Neural crest cell (in vitro differentiated cells): ENCODE measurements at regions not wholly inside any gene's neighbourhood (a gene's known extent, or its start where the extent isn't known, plus 50 kb on each side); places are given as distances from the start of the nearest gene placed in this dataset.
A peak's percentile ranks its signal among the peaks of the same experiment; 100 is the strongest.

ENCODE experiments used
- DNase-seq: peaks from one replicate; pipeline ENCODE4 v3.0.0; 2021; ENCODE audit warnings: low read depth, mixed read lengths, low spot score
- H3K27ac Mint-ChIP-seq: one replicate; pipeline ENCODE4 v1.8.0; 2021; ENCODE audit warnings: mild to moderate bottlenecking, mixed read lengths; ENCODE audit not compliant: unreplicated experiment
- H3K27me3 Mint-ChIP-seq: 2 replicates; pipeline ENCODE4 v1.8.0; 2021; ENCODE audit warnings: low read depth, mild to moderate bottlenecking, mixed read lengths
- H3K36me3 Mint-ChIP-seq: 2 replicates; pipeline ENCODE4 v1.8.0; 2021; ENCODE audit warnings: low read depth, mild to moderate bottlenecking, mixed read lengths
- H3K4me1 Mint-ChIP-seq: 2 replicates; pipeline ENCODE4 v1.8.0; 2021; ENCODE audit warnings: mixed read lengths
- H3K4me3 Mint-ChIP-seq: one replicate; pipeline ENCODE4 v1.8.0; 2021; ENCODE audit warnings: mild to moderate bottlenecking, mixed read lengths
- H3K9me3 Mint-ChIP-seq: 2 replicates; pipeline ENCODE4 v1.8.0; 2021; ENCODE audit warnings: mixed read lengths
- CTCF ChIP-seq: fragments of 200-600 bp; sonication (generic); conservative IDR thresholded peaks from 2 replicates; pipeline ENCODE4 v1.5.0; 2021; ENCODE audit warnings: antibody characterized with exemption, mild to moderate bottlenecking

- no peak overlapping the region for H3K4me3 Mint-ChIP-seq
- no peak for TF ChIP-seq CTCF
- peak overlapping the region; percentile 54 for H3K27ac Mint-ChIP-seq
- no peaks in the 10 kb centered on the region for H3K9me3 Mint-ChIP-seq
- H3K36me3 Mint-ChIP-seq: no peaks in the 10 kb centered on the region
- peaks cover 27% of the 10 kb centered on the region for H3K27me3 Mint-ChIP-seq
- peaks cover 64% of the 10 kb centered on the region for H3K4me1 Mint-ChIP-seq
- DNase-seq: no peak
These were observed 55.7 kb downstream of the GLI2 start for GRCh38 chr2:120791243-120791961.

- peak overlapping the region; percentile 54 for H3K27ac Mint-ChIP-seq
- peaks cover 64% of the 10 kb centered on the region for H3K4me1 Mint-ChIP-seq
- no peak for DNase-seq
- peaks cover 24% of the 10 kb centered on the region for H3K27me3 Mint-ChIP-seq
- no peaks in the 10 kb centered on the region for H3K36me3 Mint-ChIP-seq
- no peak for TF ChIP-seq CTCF
- H3K4me3 Mint-ChIP-seq: no peak overlapping the region
- no peaks in the 10 kb centered on the region for H3K9me3 Mint-ChIP-seq
These were observed 56.3 kb downstream of the GLI2 start for GRCh38 chr2:120791962-120792297.

- Mint-ChIP-seq H3K36me3 (no peaks in the 10 kb centered on the region), H3K4me1 (peaks cover 67% of the 10 kb centered on the region), H3K27me3 (peaks cover 20% of the 10 kb centered on the region), H3K9me3 (no peaks in the 10 kb centered on the region), H3K4me3 (no peak overlapping the region), H3K27ac (peak overlapping the region; percentile 37)
- TF ChIP-seq CTCF: no peak
- DNase-seq: no peak
These were observed 58.2 kb downstream of the GLI2 start for GRCh38 chr2:120793682-120794403.

- Mint-ChIP-seq H3K27ac (no peak overlapping the region), H3K4me1 (peaks cover 61% of the 10 kb centered on the region), H3K27me3 (peaks cover 20% of the 10 kb centered on the region), H3K4me3 (no peak overlapping the region), H3K9me3 (no peaks in the 10 kb centered on the region), H3K36me3 (no peaks in the 10 kb centered on the region)
- DNase-seq: no peak
- TF ChIP-seq CTCF: no peak
These were observed 59.0 kb downstream of the GLI2 start for GRCh38 chr2:120794716-120795115.

- Mint-ChIP-seq H3K4me3 (no peak overlapping the region), H3K36me3 (no peaks in the 10 kb centered on the region), H3K4me1 (peaks cover 53% of the 10 kb centered on the region), H3K27me3 (peaks cover 12% of the 10 kb centered on the region), H3K9me3 (no peaks in the 10 kb centered on the region), H3K27ac (no peak overlapping the region)
- no peak for TF ChIP-seq CTCF
- no peak for DNase-seq
These were observed 60.4 kb downstream of the GLI2 start for GRCh38 chr2:120796094-120796493.
